Neural cell (in vitro differentiated cells): ENCODE measurements at regions not wholly inside any gene's neighbourhood (a gene's known extent, or its start where the extent isn't known, plus 50 kb on each side); places are given as distances from the start of the nearest gene placed in this dataset.

Source experiments
- H2AFZ ChIP-seq: fragments of 200-600, 300-800 bp; sonication (generic), shearing (Covaris generic); 2 replicates; pipeline ENCODE4 v1.6.0; 2014; ENCODE audit warnings: low read depth, mild to moderate bottlenecking, antibody characterized with exemption, low read length, moderate library complexity
- H3F3A ChIP-seq: fragments of 200-600 bp; shearing (Covaris generic); 2 replicates; pipeline ENCODE4 v1.6.1; 2016; ENCODE audit warnings: mild to moderate bottlenecking, moderate library complexity, mixed read lengths, antibody characterized with exemption, low read length; ENCODE audit not compliant: insufficient read depth, poor library complexity, severe bottlenecking
- H3K27ac ChIP-seq: fragments of 200-600, 300-800 bp; sonication (generic), shearing (Covaris generic); 2 replicates; pipeline ENCODE4 v1.5.1; 2014; ENCODE audit warnings: mild to moderate bottlenecking, low read length, moderate library complexity
- H3K27me3 ChIP-seq: fragments of 300-800, 200-600 bp; sonication (generic), shearing (Covaris generic); 2 replicates; pipeline ENCODE4 v1.6.0; 2014; ENCODE audit warnings: mild to moderate bottlenecking, low read depth, low read length, moderate library complexity; ENCODE audit not compliant: insufficient read depth
- H3K36me3 ChIP-seq: fragments of 300-800, 200-600 bp; sonication (generic), shearing (Covaris generic); 2 replicates; pipeline ENCODE4 v1.5.1; 2014; ENCODE audit warnings: mild to moderate bottlenecking, antibody characterized with exemption, low read length, moderate library complexity; ENCODE audit not compliant: insufficient read depth
- H3K4me2 ChIP-seq: fragments of 300-800, 200-600 bp; sonication (generic), shearing (Covaris generic); 2 replicates; pipeline ENCODE4 v1.6.0; 2014; ENCODE audit warnings: mild to moderate bottlenecking, low read length
- H3K4me3 ChIP-seq: fragments of 300-800, 200-600 bp; sonication (generic), shearing (Covaris generic); 2 replicates; pipeline ENCODE4 v1.5.1; 2014; ENCODE audit warnings: mild to moderate bottlenecking, low read length, moderate library complexity
- H3K79me2 ChIP-seq: fragments of 200-600 bp; shearing (Covaris generic); replicated peaks from 2 replicates; pipeline ENCODE4 v1.6.0; 2014; ENCODE audit warnings: mild to moderate bottlenecking, low read length, moderate library complexity; ENCODE audit not compliant: insufficient read depth
- H3K9ac ChIP-seq: fragments of 300-800, 200-600 bp; sonication (generic), shearing (Covaris generic); 2 replicates; pipeline ENCODE4 v1.6.1; 2016; ENCODE audit warnings: mild to moderate bottlenecking, low read length, mixed read lengths
- H3K9me2 ChIP-seq: fragments of 200-600 bp; shearing (Covaris generic); 2 replicates; pipeline ENCODE4 v1.6.1; 2016; ENCODE audit warnings: mild to moderate bottlenecking, low read length, mixed read lengths; ENCODE audit not compliant: insufficient read depth
- H3K9me3 ChIP-seq: fragments of 200-600, 300-800 bp; sonication (generic), shearing (Covaris generic); 2 replicates; pipeline ENCODE4 v1.6.1; 2016; ENCODE audit warnings: mild to moderate bottlenecking, mixed run types, low read length, moderate library complexity, mixed read lengths
- H4K20me1 ChIP-seq: fragments of 200-600 bp; shearing (Covaris generic); 2 replicates; pipeline ENCODE4 v1.6.1; 2016; ENCODE audit warnings: mild to moderate bottlenecking, mixed run types; ENCODE audit not compliant: insufficient read depth
- CTCF ChIP-seq: fragments of 450-650 bp; IDR thresholded peaks from 2 replicates; pipeline ENCODE4 v1.5.1; 2014; ENCODE audit warnings: antibody characterized with exemption, mild to moderate bottlenecking, moderate library complexity; ENCODE audit not compliant: poor library complexity, severe bottlenecking
- EP300 ChIP-seq: fragments of 450-650 bp; conservative IDR thresholded peaks from 2 replicates; pipeline ENCODE4 v1.6.1; 2014; ENCODE audit warnings: antibody characterized with exemption, mild to moderate bottlenecking, moderate library complexity; ENCODE audit not compliant: poor library complexity, severe bottlenecking
- EZH2 ChIP-seq: fragments of 200-600, 300-800 bp; shearing (Covaris generic), sonication (generic); IDR thresholded peaks from 2 replicates; pipeline ENCODE4 v1.6.1; 2014; ENCODE audit warnings: antibody characterized with exemption, low read length, borderline replicate concordance, mild to moderate bottlenecking; ENCODE audit not compliant: insufficient read depth, poor library complexity, severe bottlenecking
- MXI1 ChIP-seq: fragments of 450-650 bp; conservative IDR thresholded peaks from 2 replicates; pipeline ENCODE4 v1.6.1; 2014; ENCODE audit warnings: antibody characterized with exemption, mild to moderate bottlenecking; ENCODE audit not compliant: poor library complexity, severe bottlenecking
- POLR2AphosphoS5 ChIP-seq: IDR thresholded peaks from 2 replicates; pipeline ENCODE4 v1.6.1; 2012
- RAD21 ChIP-seq: fragments of 450-650 bp; conservative IDR thresholded peaks from 2 replicates; pipeline ENCODE4 v1.6.1; 2014; ENCODE audit warnings: antibody characterized with exemption, mild to moderate bottlenecking, moderate library complexity
- REST ChIP-seq: IDR thresholded peaks from 2 replicates; pipeline ENCODE4 v1.6.1; 2012; ENCODE audit warnings: borderline replicate concordance
- SMC3 ChIP-seq: fragments of 450-650 bp; conservative IDR thresholded peaks from 2 replicates; pipeline ENCODE4 v1.6.1; 2014; ENCODE audit warnings: antibody characterized with exemption, mild to moderate bottlenecking, moderate library complexity; ENCODE audit not compliant: poor library complexity
- TAF1 ChIP-seq: IDR thresholded peaks from 2 replicates; pipeline ENCODE4 v1.6.1; 2012; ENCODE audit warnings: low read depth

- no peak overlapping the region for H3K4me2 ChIP-seq
- no peaks in the 10 kb centered on the region for H3K9me2 ChIP-seq
- no peak overlapping the region for H3K4me3 ChIP-seq
- no peak overlapping the region for H3K27ac ChIP-seq
- no peaks in the 10 kb centered on the region for H3F3A ChIP-seq
- no peak overlapping the region for H2AFZ ChIP-seq
- H3K36me3 ChIP-seq, result no peaks in the 10 kb centered on the region
- H3K9me3 ChIP-seq, result no peaks in the 10 kb centered on the region
- no peak overlapping the region for H3K9ac ChIP-seq
- H3K79me2 ChIP-seq, result no peaks in the 10 kb centered on the region
- TF ChIP-seq RAD21 (no peak), POLR2AphosphoS5 (no peak), EZH2 (no peak), SMC3 (no peak), MXI1 (no peak)
- no peaks in the 10 kb centered on the region for H3K27me3 ChIP-seq
- no peaks in the 10 kb centered on the region for H4K20me1 ChIP-seq
Measured at GRCh38 chr1:216929870-216930582, 206.8 kb upstream of the ESRRG start.

- no peaks in the 10 kb centered on the region for H3K9me2 ChIP-seq
- no peak overlapping the region for H3K4me3 ChIP-seq
- H3K9ac ChIP-seq, result no peak overlapping the region
- no peaks in the 10 kb centered on the region for H3K9me3 ChIP-seq
- no peaks in the 10 kb centered on the region for H3K36me3 ChIP-seq
- no peaks in the 10 kb centered on the region for H3F3A ChIP-seq
- H2AFZ ChIP-seq, result no peak overlapping the region
- no peaks in the 10 kb centered on the region for H4K20me1 ChIP-seq
- no peaks in the 10 kb centered on the region for H3K79me2 ChIP-seq
- no peak overlapping the region for H3K27ac ChIP-seq
- H3K4me2 ChIP-seq, result no peak overlapping the region
- no peaks in the 10 kb centered on the region for H3K27me3 ChIP-seq
- TF ChIP-seq MXI1 (no peak), REST (no peak), RAD21 (no peak), SMC3 (no peak), EZH2 (no peak), EP300 (no peak), TAF1 (no peak), POLR2AphosphoS5 (no peak), CTCF (no peak)
Measured at GRCh38 chr1:216927633-216928032, 204.4 kb upstream of the ESRRG start.
